C4-2B (cell line): ENCODE measurements at regions not wholly inside any gene's neighbourhood (a gene's known extent, or its start where the extent isn't known, plus 50 kb on each side); places are given as distances from the start of the nearest gene placed in this dataset.

ENCODE experiments used
- H3K27ac ChIP-seq: fragments of 450-650 bp; 2 replicates; pipeline ENCODE4 v1.5.1; 2017
- ZFX ChIP-seq: fragments of 450-650 bp; IDR thresholded peaks from 2 replicates; pipeline ENCODE4 v1.6.1; 2017
- TF ChIP-seq, protein P1 (sequence below): fragments of 450-650 bp; conservative IDR thresholded peaks from 2 replicates; pipeline ENCODE4 v1.5.1; 2017; ENCODE audit warnings: mild to moderate bottlenecking

- H3K27ac ChIP-seq = no peak overlapping the region
- TF ChIP-seq ZFX = no peak
- TF ChIP-seq, protein P1, sequence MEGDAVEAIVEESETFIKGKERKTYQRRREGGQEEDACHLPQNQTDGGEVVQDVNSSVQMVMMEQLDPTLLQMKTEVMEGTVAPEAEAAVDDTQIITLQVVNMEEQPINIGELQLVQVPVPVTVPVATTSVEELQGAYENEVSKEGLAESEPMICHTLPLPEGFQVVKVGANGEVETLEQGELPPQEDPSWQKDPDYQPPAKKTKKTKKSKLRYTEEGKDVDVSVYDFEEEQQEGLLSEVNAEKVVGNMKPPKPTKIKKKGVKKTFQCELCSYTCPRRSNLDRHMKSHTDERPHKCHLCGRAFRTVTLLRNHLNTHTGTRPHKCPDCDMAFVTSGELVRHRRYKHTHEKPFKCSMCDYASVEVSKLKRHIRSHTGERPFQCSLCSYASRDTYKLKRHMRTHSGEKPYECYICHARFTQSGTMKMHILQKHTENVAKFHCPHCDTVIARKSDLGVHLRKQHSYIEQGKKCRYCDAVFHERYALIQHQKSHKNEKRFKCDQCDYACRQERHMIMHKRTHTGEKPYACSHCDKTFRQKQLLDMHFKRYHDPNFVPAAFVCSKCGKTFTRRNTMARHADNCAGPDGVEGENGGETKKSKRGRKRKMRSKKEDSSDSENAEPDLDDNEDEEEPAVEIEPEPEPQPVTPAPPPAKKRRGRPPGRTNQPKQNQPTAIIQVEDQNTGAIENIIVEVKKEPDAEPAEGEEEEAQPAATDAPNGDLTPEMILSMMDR = no peak
Measured at GRCh38 chr2:58635801-58636375, 394.8 kb upstream of the FANCL start.

DNA sequence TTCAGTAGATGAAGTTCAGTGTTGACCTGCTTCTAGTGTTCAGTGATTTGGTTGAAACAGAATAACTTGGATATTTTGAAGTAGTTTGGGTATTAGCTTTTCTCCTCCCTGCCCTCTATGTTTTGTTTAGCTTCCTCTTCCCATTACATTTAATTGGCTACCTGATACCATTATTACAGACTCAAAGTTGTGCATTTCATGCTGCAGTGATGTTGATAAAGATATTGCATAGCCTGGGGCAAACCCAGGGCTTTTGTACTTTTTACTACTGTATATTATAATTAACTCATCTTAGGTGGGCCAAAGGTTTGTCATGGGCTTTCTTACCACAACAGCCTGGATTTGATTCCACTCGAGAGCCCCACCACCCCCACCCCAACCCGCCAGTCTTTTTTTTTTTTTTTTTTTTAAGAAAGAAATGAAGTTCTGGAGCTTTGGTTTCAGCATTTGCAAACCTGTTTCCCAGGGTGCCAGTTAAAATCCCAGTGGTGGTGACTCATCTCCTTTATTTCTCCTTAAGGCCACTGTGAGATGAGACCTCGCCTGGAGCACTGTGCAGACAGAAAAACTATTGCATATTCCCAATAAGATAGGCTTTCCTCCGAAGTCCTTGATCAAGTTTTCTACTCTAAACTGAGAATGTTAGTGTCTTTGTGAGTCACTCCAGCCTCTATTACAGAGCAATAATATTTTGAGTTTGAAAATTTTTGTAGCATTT lies 393.7 kb upstream of the FANCL start:
- H3K27ac ChIP-seq = no peak overlapping the region
- TF ChIP-seq, protein P1 = no peak
- TF ChIP-seq ZFX = no peak

DNA sequence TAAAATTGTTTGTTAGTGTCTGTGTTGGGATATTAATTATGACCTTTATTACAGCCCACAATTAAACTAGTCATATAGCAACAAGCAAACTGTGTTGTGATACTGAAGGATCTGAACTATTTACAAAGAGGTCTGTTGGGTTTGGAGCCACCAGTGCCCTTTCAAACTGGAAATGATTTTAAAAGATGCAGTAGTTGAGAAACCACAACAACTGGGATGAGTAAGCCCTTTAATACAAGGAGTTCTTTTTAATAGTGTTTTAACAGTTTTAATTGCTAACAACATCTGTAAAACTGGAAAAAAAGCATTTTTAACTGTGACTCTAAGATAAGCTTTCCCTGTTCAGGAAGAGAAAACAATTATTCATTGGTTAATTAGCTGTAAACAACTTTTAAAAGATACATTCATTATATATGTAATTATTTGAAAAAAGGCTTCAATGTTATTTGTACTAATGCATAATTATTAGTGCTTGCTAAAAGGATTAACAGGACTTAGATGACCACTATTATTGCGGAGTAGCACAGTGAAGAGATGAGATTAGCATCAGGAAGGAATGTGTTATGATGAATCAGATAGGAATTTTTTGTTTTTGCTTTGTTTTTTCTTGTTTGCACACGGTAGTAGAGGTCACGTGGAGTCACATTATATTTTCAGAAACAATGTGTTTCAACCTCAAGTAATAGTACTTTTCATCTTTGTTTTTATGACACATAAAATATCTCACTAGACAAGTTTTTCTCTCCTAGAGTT lies 392.7 kb upstream of the FANCL start:
- no peak overlapping the region for H3K27ac ChIP-seq
- TF ChIP-seq, protein P1 = no peak
- no peak for TF ChIP-seq ZFX

DNA sequence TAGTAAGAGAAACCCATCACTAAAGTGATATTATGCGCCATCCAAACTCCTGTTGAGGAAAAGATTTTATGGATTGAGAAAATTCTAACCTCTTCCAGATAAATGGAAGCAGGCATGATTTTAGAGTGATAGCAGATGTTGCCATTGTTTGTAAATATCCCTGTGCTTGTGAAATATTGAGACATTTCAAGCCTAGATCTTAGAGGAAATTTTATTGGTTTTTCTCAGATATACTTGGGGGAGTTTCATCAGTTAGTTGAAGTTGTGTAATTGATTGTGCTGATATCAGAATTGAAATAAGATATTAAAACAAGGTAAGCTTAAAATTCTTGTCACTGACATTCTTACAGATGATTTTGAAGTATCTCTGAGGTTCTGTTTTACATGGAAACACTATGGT lies 390.9 kb upstream of the FANCL start:
- H3K27ac ChIP-seq = no peak overlapping the region
- TF ChIP-seq, protein P1 = no peak
- no peak for TF ChIP-seq ZFX

GRCh38 chr2:58629545-58630119 lies 388.5 kb upstream of the FANCL start:
- no peak for TF ChIP-seq ZFX
- TF ChIP-seq, protein P1 = no peak
- no peak overlapping the region for H3K27ac ChIP-seq

DNA sequence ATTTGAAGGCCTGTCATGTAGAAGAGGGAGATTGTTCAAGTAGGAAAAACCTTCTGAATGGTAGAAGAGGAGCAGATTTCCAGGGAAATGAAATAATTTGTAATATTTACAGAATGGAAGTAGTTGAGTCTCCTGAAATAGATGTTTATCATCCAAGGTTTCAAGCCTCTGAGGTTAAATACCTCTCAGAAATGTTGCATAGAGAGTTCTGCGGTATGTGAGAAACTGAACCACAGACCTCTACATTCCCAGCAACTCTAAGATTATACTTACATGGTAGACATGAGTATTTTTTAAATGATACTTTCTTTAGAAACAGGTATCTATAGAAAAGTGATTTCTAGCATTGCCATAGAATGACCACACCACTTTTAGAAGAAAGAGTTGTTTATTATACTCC lies 379.8 kb upstream of the FANCL start:
- no peak for TF ChIP-seq ZFX
- TF ChIP-seq, protein P1 = no peak
- no peak overlapping the region for H3K27ac ChIP-seq

GRCh38 chr2:58620093-58620492 lies 379.0 kb upstream of the FANCL start:
- TF ChIP-seq ZFX = no peak
- TF ChIP-seq, protein P1 = no peak
- H3K27ac ChIP-seq = no peak overlapping the region
